ENCODE measurements at regions not wholly inside any gene's neighbourhood (a gene's known extent, or its start where the extent isn't known, plus 50 kb on each side); places are given as distances from the start of the nearest gene placed in this dataset.

- no peak overlapping the region for H3K27ac ChIP-seq
- H3K9me3 ChIP-seq, result no peaks in the 10 kb centered on the region
- no peaks in the 10 kb centered on the region for H3K36me3 ChIP-seq
- no peak for DNase-seq (ENCODE audit: extremely low spot score in 2 of 2)
- H3K4me1 ChIP-seq, result no peaks in the 10 kb centered on the region
- H3K4me3 ChIP-seq, result no peak overlapping the region
- H3K27me3 ChIP-seq, result no peaks in the 10 kb centered on the region
- intact Hi-C loops (cut with DNase I), result no loop called here
- TF ChIP-seq POLR2A (IDR thresholded peaks at IDR 0.05), result no peak
- TF ChIP-seq POLR2AphosphoS5 (IDR thresholded peaks at IDR 0.05; ENCODE audit: insufficient read depth in 1 of 2, low read depth in 1 of 2), result no peak
- no peak for TF ChIP-seq CTCF (IDR thresholded peaks at IDR 0.05)
These were observed 59.4 kb downstream of the FOXL1 start for GRCh38 chr16:86637744-86638143.

GRCh38 chr16:86638642-86639041, 60.3 kb downstream of the FOXL1 start:
- H3K27ac ChIP-seq, result no peak overlapping the region
- no peaks in the 10 kb centered on the region for H3K27me3 ChIP-seq
- no peaks in the 10 kb centered on the region for H3K9me3 ChIP-seq
- TF ChIP-seq POLR2AphosphoS5 (IDR thresholded peaks at IDR 0.05; ENCODE audit: insufficient read depth in 1 of 2, low read depth in 1 of 2), result no peak
- TF ChIP-seq CTCF (IDR thresholded peaks at IDR 0.05), result no peak
- TF ChIP-seq POLR2A (IDR thresholded peaks at IDR 0.05), result no peak
- H3K4me3 ChIP-seq, result no peak overlapping the region
- DNase-seq (ENCODE audit: extremely low spot score in 2 of 2), result no peak
- H3K36me3 ChIP-seq, result no peaks in the 10 kb centered on the region
- intact Hi-C loops (cut with DNase I), result no loop called here
- no peaks in the 10 kb centered on the region for H3K4me1 ChIP-seq

- Histone ChIP-seq H3K4me1 (no peaks in the 10 kb centered on the region), H3K4me3 (no peak overlapping the region), H3K27me3 (no peaks in the 10 kb centered on the region), H3K27ac (no peak overlapping the region), H3K36me3 (no peaks in the 10 kb centered on the region), H3K9me3 (no peaks in the 10 kb centered on the region)
- intact Hi-C loops (cut with DNase I), result no loop called here
- TF ChIP-seq CTCF (IDR thresholded peaks at IDR 0.05) (no peak), POLR2AphosphoS5 (IDR thresholded peaks at IDR 0.05; ENCODE audit: insufficient read depth in 1 of 2, low read depth in 1 of 2) (no peak), POLR2A (IDR thresholded peaks at IDR 0.05) (no peak)
- DNase-seq (ENCODE audit: extremely low spot score in 2 of 2), result no peak
These were observed 61.0 kb downstream of the FOXL1 start for GRCh38 chr16:86639354-86639753.

- Histone ChIP-seq H3K27ac (no peak overlapping the region), H3K9me3 (no peaks in the 10 kb centered on the region), H3K36me3 (no peaks in the 10 kb centered on the region), H3K4me1 (no peaks in the 10 kb centered on the region), H3K27me3 (no peaks in the 10 kb centered on the region), H3K4me3 (no peak overlapping the region)
- no peak for DNase-seq (ENCODE audit: extremely low spot score in 2 of 2)
- intact Hi-C loops (cut with DNase I), result no loop called here
- TF ChIP-seq POLR2AphosphoS5 (IDR thresholded peaks at IDR 0.05; ENCODE audit: insufficient read depth in 1 of 2, low read depth in 1 of 2), result no peak
- no peak for TF ChIP-seq POLR2A (IDR thresholded peaks at IDR 0.05)
- no peak for TF ChIP-seq CTCF (IDR thresholded peaks at IDR 0.05)
These were observed 62.0 kb downstream of the FOXL1 start for GRCh38 chr16:86640265-86640843.

- TF ChIP-seq POLR2A (IDR thresholded peaks at IDR 0.05) (no peak), CTCF (IDR thresholded peaks at IDR 0.05) (no peak), POLR2AphosphoS5 (IDR thresholded peaks at IDR 0.05; ENCODE audit: insufficient read depth in 1 of 2, low read depth in 1 of 2) (no peak)
- Histone ChIP-seq H3K4me1 (no peaks in the 10 kb centered on the region), H3K27ac (no peak overlapping the region), H3K27me3 (no peaks in the 10 kb centered on the region), H3K4me3 (no peak overlapping the region), H3K9me3 (no peaks in the 10 kb centered on the region), H3K36me3 (no peaks in the 10 kb centered on the region)
- no peak for DNase-seq (ENCODE audit: extremely low spot score in 2 of 2)
- intact Hi-C loops (cut with DNase I), result no loop called here
These were observed 63.7 kb downstream of the FOXL1 start for GRCh38 chr16:86642087-86642486.

Measured in vagina (tissue), 2 donors.